KBM-7 (cell line): ENCODE measurements at regions not wholly inside any gene's neighbourhood (a gene's known extent, or its start where the extent isn't known, plus 50 kb on each side); places are given as distances from the start of the nearest gene placed in this dataset.

ENCODE experiments used
- DNase-seq: peaks from one replicate; pipeline ENCODE4 v3.0.0-alpha.2; 2015
- in situ Hi-C: fragments of 300-500 bp; cut with MboI; formaldehyde crosslinking; loops from 2 replicates; pipeline ENCODE4 v1.14.3; 2020; ENCODE audit warnings: low sequenced_read_pairs, low pct_unique_long_range_greater_than_20kb, mixed read lengths

GRCh38 chr2:45132551-45132950 lies 123.3 kb upstream of the SIX2 start:
- no peak for DNase-seq
- in situ Hi-C loops: no loop called here

- in situ Hi-C loops: no loop called here
- DNase-seq: peak; percentile 79
Measured at GRCh38 chr2:45131587-45131986, 122.3 kb upstream of the SIX2 start.

- in situ Hi-C loops: no loop called here
- peak; percentile 53 for DNase-seq
Measured at GRCh38 chr2:45130736-45131135, 121.5 kb upstream of the SIX2 start.

GRCh38 chr2:45128580-45128997 lies 119.3 kb upstream of the SIX2 start:
- in situ Hi-C loops: no loop called here
- peak; percentile 19 for DNase-seq

GRCh38 chr2:45127891-45128290 lies 118.6 kb upstream of the SIX2 start:
- in situ Hi-C loops: no loop called here
- no peak for DNase-seq

- in situ Hi-C loops: no loop called here
- no peak for DNase-seq
Measured at GRCh38 chr2:45127321-45127720, 118.1 kb upstream of the SIX2 start.

GRCh38 chr2:45125232-45125631 lies 116.0 kb upstream of the SIX2 start:
- in situ Hi-C loops: no loop called here
- DNase-seq: no peak

GRCh38 chr2:45124456-45124855 lies 115.2 kb upstream of the SIX2 start:
- in situ Hi-C loops: no loop called here

GRCh38 chr2:45123521-45124191 lies 114.4 kb upstream of the SIX2 start:
- in situ Hi-C loops: no loop called here
- no peak for DNase-seq

More at GRCh38 chr2:45124456-45124855, 115.2 kb upstream of the SIX2 start:
- DNase-seq: no peak

GRCh38 chr2:45123065-45123464 lies 113.8 kb upstream of the SIX2 start:
- in situ Hi-C loops: no loop called here
- no peak for DNase-seq

- in situ Hi-C loops: no loop called here
- DNase-seq: no peak
Measured at GRCh38 chr2:45121236-45121927, 112.1 kb upstream of the SIX2 start.

- no peak for DNase-seq
- in situ Hi-C loops: no loop called here
Measured at GRCh38 chr2:45120546-45120945, 111.3 kb upstream of the SIX2 start.

GRCh38 chr2:45119855-45120254 lies 110.6 kb upstream of the SIX2 start:
- in situ Hi-C loops: no loop called here
- DNase-seq: no peak

GRCh38 chr2:45119038-45119437 lies 109.8 kb upstream of the SIX2 start:
- DNase-seq: no peak
- in situ Hi-C loops: no loop called here

GRCh38 chr2:45117383-45117782 lies 108.1 kb upstream of the SIX2 start:
- no peak for DNase-seq
- in situ Hi-C loops: no loop called here

GRCh38 chr2:45115181-45115580 lies 105.9 kb upstream of the SIX2 start:
- in situ Hi-C loops: no loop called here
- no peak for DNase-seq

- in situ Hi-C loops: no loop called here
- no peak for DNase-seq
Measured at GRCh38 chr2:45114221-45114955, 105.1 kb upstream of the SIX2 start.

- DNase-seq: no peak
- in situ Hi-C loops: no loop called here
Measured at GRCh38 chr2:45112750-45113149, 103.5 kb upstream of the SIX2 start.

- DNase-seq: peak; percentile 7
- in situ Hi-C loops: no loop called here
Measured at GRCh38 chr2:45105050-45105582, 95.9 kb upstream of the SIX2 start.

GRCh38 chr2:45104429-45104828 lies 95.2 kb upstream of the SIX2 start:
- in situ Hi-C loops: no loop called here
- no peak for DNase-seq
